Right ventricle myocardium superior (tissue), 1 donor: ENCODE measurements at regions not wholly inside any gene's neighbourhood (a gene's known extent, or its start where the extent isn't known, plus 50 kb on each side); places are given as distances from the start of the nearest gene placed in this dataset.

ENCODE experiments used
- ATAC-seq: fragments of 200-7000 bp; cut with Tn5 transposase; one replicate; pipeline ENCODE4 v1.9.1; 2020; ENCODE audit warnings: mild to moderate bottlenecking; ENCODE audit not compliant: poor library complexity
- DNase-seq: peaks from one replicate; pipeline ENCODE4 v3.0.0-alpha.2; 2020
- intact Hi-C: fragments of 100-400 bp; cut with DNase I; formaldehyde crosslinking; loops from one replicate; pipeline ENCODE4 v1.11.2; 2022
- donor health status: DM: no; HTN: yes; CAD: no; lungs with severe emphysema.

- ATAC-seq (no peak), DNase-seq (no peak)
- intact Hi-C loops: no loop called here
Measured at GRCh38 chr2:177080746-177081284, 131.8 kb upstream of the HNRNPA3 start.

- ATAC-seq (no peak), DNase-seq (no peak)
- intact Hi-C loops: no loop called here
Measured at GRCh38 chr2:177084607-177085006, 128.0 kb upstream of the HNRNPA3 start.

- no peak for DNase-seq
- no peak for ATAC-seq
- intact Hi-C loops: no loop called here
Measured at GRCh38 chr2:177088529-177088928, 124.1 kb upstream of the HNRNPA3 start.

- DNase-seq (no peak), ATAC-seq (no peak)
- intact Hi-C loops: no loop called here
Measured at GRCh38 chr2:177090967-177091366, 121.6 kb upstream of the HNRNPA3 start.

- ATAC-seq: no peak
- intact Hi-C loops: no loop called here
- no peak for DNase-seq
Measured at GRCh38 chr2:177093371-177093770, 119.2 kb upstream of the HNRNPA3 start.

GRCh38 chr2:177098001-177098613, 114.5 kb upstream of the HNRNPA3 start:
- DNase-seq: no peak
- intact Hi-C loops: no loop called here
- no peak for ATAC-seq

GRCh38 chr2:177101930-177102329, 110.7 kb upstream of the HNRNPA3 start:
- intact Hi-C loops: no loop called here
- ATAC-seq: no peak
- no peak for DNase-seq

GRCh38 chr2:177106212-177106611, 106.4 kb upstream of the HNRNPA3 start:
- intact Hi-C loops: no loop called here
- DNase-seq (no peak), ATAC-seq (no peak)

DNA sequence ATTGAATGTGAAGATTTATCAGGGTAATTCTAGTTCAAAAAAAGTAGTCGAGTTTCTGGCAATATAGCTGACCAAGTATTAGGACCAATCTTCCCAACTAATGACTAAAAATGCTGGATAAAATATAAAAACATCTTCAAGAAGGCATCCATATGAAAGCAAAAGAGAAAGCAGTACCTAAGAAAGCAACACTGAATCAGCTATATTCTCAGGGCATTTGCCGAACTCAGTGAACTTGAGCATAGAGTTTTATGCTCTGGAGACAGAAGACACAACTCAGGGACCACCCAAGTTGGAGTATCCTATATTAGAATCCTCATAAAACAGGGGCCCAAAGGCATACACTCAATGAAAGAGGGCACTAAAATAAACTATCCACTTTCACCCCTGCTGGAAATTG, 103.7 kb upstream of the HNRNPA3 start:
- DNase-seq (no peak), ATAC-seq (no peak)
- intact Hi-C loops: no loop called here

DNA sequence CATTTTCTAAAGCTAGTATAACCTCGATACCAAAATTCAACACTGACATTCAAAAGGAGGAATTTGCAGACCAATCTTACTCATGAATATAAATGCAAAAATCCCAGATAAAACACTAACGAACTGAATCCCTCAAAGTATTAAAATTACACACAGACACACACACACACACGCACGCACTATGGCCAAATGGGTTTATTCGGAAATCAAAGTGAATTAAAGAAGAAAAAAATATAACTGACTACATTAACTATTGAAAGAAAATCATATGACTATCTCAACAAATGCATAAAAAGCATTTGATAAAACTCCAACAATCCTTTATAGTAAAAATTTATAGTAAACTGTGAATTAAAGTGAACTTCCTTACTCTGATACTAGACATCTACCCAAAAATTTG, 97.9 kb upstream of the HNRNPA3 start:
- DNase-seq (no peak), ATAC-seq (no peak)
- intact Hi-C loops: no loop called here

GRCh38 chr2:177117755-177118154, 94.8 kb upstream of the HNRNPA3 start:
- no peak for ATAC-seq
- DNase-seq: no peak
- intact Hi-C loops: no loop called here

DNA sequence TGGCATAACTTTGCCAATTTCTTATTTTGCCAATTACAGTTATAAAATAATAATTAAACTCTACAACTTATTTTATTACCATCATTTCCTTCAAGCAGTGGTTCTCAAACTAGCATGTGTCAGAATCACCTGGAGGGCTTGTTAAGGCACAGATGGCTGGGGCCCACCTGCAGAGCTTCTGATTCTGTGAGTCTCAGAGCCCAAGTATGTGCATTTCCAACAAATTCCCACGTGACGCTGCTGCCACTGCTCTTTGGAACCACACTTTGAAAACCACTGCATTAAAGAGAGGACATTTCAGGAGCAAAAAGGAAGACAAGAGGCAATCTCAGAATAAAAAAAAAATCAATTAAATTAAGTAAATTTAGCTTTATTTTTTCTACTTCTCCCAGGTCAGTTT, 94.0 kb upstream of the HNRNPA3 start:
- intact Hi-C loops: no loop called here
- DNase-seq (no peak), ATAC-seq (no peak)

DNA sequence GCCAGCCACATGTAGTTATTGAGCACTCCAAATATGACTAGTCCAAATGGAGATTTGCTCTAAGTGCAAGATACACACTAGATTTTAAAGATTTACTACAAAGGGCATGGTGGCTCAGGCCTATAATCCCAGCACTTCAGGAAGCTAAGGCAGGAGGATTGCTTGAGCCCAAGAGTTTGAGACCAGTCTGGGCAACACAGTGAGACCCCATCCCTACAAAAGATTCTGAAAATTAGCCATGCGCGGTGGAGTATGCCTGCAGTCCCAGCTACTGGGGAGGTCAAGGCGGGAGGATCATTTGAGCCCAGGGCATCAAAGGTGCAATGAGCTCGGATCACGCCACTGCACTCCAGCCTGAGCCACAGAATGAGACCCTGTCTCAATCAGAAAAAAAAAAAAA, 93.5 kb upstream of the HNRNPA3 start:
- DNase-seq: no peak
- intact Hi-C loops: no loop called here
- ATAC-seq: no peak

- ATAC-seq (no peak), DNase-seq (no peak)
- intact Hi-C loops: no loop called here
Measured at GRCh38 chr2:177123048-177123447, 89.5 kb upstream of the HNRNPA3 start.

GRCh38 chr2:177124371-177124770, 88.2 kb upstream of the HNRNPA3 start:
- DNase-seq: no peak
- ATAC-seq: no peak
- intact Hi-C loops: no loop called here

- intact Hi-C loops: no loop called here
- DNase-seq: no peak
- ATAC-seq: no peak
Measured at GRCh38 chr2:177127821-177128220, 84.8 kb upstream of the HNRNPA3 start.

DNA sequence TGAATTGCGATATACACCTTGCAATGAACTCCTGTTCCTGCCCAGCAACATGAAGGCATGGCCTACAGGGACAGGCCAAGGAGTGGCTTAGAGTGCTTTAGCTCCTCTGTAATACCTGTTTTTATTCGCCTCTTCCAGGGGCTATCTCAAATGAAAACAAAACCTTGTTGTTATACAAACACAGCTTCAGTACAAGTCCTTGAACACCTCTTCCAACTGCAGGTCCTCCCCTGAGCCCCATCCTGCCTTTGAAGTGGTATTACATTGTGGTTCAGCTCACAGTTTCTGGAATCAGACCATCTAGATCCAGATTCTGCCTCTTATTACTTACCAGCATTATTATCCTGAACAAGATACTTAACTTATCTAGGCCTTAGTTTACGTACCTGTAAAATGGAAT, 83.0 kb upstream of the HNRNPA3 start:
- ATAC-seq: no peak
- no peak for DNase-seq
- intact Hi-C loops: no loop called here

GRCh38 chr2:177131858-177132257, 80.7 kb upstream of the HNRNPA3 start:
- ATAC-seq: no peak
- intact Hi-C loops: no loop called here

DNA sequence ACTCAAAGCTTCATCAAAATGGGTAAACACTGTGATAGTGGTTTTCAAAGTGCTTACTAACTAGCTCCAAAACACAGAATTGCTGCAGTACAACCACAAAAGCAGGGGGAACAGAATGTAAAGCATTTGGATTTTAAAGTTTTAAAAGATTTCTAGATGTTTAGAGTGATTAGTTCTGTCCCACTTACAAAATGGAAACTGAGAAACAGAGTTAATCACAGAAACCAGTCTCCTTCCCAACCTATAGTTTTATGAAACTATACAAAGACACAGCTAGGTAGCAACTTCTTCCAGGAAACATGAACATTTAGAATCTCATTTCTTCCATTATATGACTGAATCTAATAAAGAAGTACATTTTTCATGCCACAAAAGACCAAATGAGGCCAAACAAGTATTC, 73.8 kb upstream of the HNRNPA3 start:
- DNase-seq: no peak
- ATAC-seq: no peak
- intact Hi-C loops: no loop called here

More at GRCh38 chr2:177131858-177132257, 80.7 kb upstream of the HNRNPA3 start:
- no peak for DNase-seq

GRCh38 chr2:177141866-177142265, 70.7 kb upstream of the HNRNPA3 start:
- DNase-seq (no peak), ATAC-seq (no peak)
- intact Hi-C loops: loop anchor here (10.0 kb wide), 1 partner anchor 1017 kb away; the partner anchor contains the start of genes HOXD8 and HOXD9

DNA sequence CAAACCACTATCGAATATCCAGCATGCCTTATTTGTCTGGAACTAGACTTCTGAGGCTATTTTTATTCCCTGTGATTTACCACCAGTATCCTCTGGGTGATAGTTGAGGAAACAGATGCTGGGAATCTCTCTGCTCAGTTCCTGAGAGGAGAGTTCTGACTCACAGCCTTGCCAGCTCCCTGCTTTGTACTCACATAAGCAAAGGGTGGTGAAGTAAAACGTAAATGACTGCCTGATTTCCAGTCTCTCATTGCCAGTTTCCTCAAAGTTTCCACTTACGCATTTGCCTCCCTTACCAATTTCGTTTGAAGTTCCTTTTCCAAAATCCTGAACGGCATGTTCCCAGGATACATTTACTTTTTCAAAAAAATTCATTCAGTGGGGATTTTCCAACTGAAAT, 69.2 kb upstream of the HNRNPA3 start:
- intact Hi-C loops: loop anchor here (10.0 kb wide), 1 partner anchor 1019 kb away; the partner anchor contains the start of genes HOXD8 and HOXD9
- DNase-seq (no peak), ATAC-seq (no peak)
